AG04450 (cell line): ENCODE measurements at regions not wholly inside any gene's neighbourhood (a gene's known extent, or its start where the extent isn't known, plus 50 kb on each side); places are given as distances from the start of the nearest gene placed in this dataset.

Experiments used
- CTCF ChIA-PET: fragments of 300-600, 350-600 bp; formaldehyde crosslinking; extraction: SDS; loops from one replicate; lab custom pipeline; 2022; ENCODE audit warnings: antibody characterized with exemption, inconsistent platforms; lab: Charles Lee
- POLR2A ChIA-PET: fragments of 350-600 bp; formaldehyde crosslinking; extraction: SDS; loops from one replicate; lab custom pipeline; 2021; ENCODE audit warnings: antibody characterized with exemption, inconsistent platforms; lab: Yijun Ruan, JAX
- DNase-seq: peaks from one replicate; pipeline ENCODE4 v3.0.0-alpha.2; 2011; ENCODE audit warnings: low read depth, low spot score
- H3K27ac ChIP-seq: one replicate; pipeline ENCODE4 v1.5.1; 2012; ENCODE audit warnings: low read depth, low read length, control low read depth
- H3K27me3 ChIP-seq: one replicate; pipeline ENCODE4 v1.6.0; 2012; ENCODE audit warnings: low read length; ENCODE audit not compliant: control insufficient read depth, insufficient read depth
- H3K4me3 ChIP-seq: 2 replicates; pipeline ENCODE4 v1.5.1; 2011; ENCODE audit warnings: mild to moderate bottlenecking, low read depth, low read length, control low read depth
- H3K9me3 ChIP-seq: 2 replicates; pipeline ENCODE4 v1.5.1; 2012; ENCODE audit warnings: low read length; ENCODE audit not compliant: control insufficient read depth, insufficient read depth
- TF ChIP-seq, protein P1 (sequence below): IDR thresholded peaks from 2 replicates; pipeline ENCODE4 v1.5.1; 2011; ENCODE audit warnings: low read depth, low read length, control low read depth, inconsistent platforms

- ChIA-PET POLR2A (no interaction called here), CTCF (interaction anchor here (1.0 to 1.9 kb wide), 5 partner anchors 9 to 52 kb away, joined by 4 to 8 read pairs (median 6); no protein-coding TSS in a partner anchor)
Measured at GRCh38 chr20:59518881-59519706, 85.2 kb upstream of the PHACTR3 start.

GRCh38 chr20:59519707-59520014 lies 84.7 kb upstream of the PHACTR3 start:
- no peaks in the 10 kb centered on the region; the same call in 1 of the 2 replicates for H3K9me3 ChIP-seq
- TF ChIP-seq, protein P1, sequence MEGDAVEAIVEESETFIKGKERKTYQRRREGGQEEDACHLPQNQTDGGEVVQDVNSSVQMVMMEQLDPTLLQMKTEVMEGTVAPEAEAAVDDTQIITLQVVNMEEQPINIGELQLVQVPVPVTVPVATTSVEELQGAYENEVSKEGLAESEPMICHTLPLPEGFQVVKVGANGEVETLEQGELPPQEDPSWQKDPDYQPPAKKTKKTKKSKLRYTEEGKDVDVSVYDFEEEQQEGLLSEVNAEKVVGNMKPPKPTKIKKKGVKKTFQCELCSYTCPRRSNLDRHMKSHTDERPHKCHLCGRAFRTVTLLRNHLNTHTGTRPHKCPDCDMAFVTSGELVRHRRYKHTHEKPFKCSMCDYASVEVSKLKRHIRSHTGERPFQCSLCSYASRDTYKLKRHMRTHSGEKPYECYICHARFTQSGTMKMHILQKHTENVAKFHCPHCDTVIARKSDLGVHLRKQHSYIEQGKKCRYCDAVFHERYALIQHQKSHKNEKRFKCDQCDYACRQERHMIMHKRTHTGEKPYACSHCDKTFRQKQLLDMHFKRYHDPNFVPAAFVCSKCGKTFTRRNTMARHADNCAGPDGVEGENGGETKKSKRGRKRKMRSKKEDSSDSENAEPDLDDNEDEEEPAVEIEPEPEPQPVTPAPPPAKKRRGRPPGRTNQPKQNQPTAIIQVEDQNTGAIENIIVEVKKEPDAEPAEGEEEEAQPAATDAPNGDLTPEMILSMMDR = no peak
- ChIA-PET CTCF (interaction anchor here (1.0 to 1.9 kb wide), 5 partner anchors 8 to 51 kb away, joined by 4 to 8 read pairs (median 6); no protein-coding TSS in a partner anchor), POLR2A (no interaction called here)
- no peaks in the 10 kb centered on the region for H3K27me3 ChIP-seq
- no peak overlapping the region for H3K27ac ChIP-seq
- no peak overlapping the region for H3K4me3 ChIP-seq
- DNase-seq = no peak

More at GRCh38 chr20:59518881-59519706, 85.2 kb upstream of the PHACTR3 start:
- TF ChIP-seq, protein P1 = peak; percentile 83
- no peaks in the 10 kb centered on the region; the same call in 1 of the 2 replicates for H3K9me3 ChIP-seq
- no peak overlapping the region for H3K27ac ChIP-seq
- DNase-seq = no peak
- no peak overlapping the region for H3K4me3 ChIP-seq
- H3K27me3 ChIP-seq = no peaks in the 10 kb centered on the region

DNA sequence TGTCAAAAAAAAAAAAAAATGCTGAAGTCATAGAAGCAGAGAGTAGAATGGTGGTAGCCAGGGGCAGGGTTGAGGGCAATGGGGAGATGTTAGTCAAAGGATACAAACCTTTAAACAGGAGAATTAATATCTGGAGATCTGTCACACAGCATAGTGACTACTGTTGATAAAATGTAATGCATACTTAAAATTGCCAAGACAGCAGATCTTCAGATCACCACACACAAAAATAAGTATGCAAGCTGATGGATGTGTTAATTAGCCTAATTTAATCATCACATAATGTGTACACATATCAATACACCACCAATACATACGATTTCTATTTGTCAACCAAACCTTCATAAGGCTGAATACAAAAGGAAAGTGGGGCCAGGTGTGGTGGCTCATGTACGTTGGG lies 83.5 kb upstream of the PHACTR3 start:
- no peak overlapping the region for H3K27ac ChIP-seq
- no peaks in the 10 kb centered on the region; the same call in 1 of the 2 replicates for H3K9me3 ChIP-seq
- no peak overlapping the region for H3K4me3 ChIP-seq
- ChIA-PET POLR2A (no interaction called here), CTCF (interaction anchor here (1.2 kb wide), 2 partner anchors 11 to 25 kb away, joined by 5 to 6 read pairs; no protein-coding TSS in a partner anchor)
- TF ChIP-seq, protein P1 = no peak
- DNase-seq = no peak
- H3K27me3 ChIP-seq = no peaks in the 10 kb centered on the region

- Histone ChIP-seq H3K27ac (no peak overlapping the region), H3K27me3 (no peaks in the 10 kb centered on the region), H3K4me3 (no peak overlapping the region), H3K9me3 (no peaks in the 10 kb centered on the region; the same call in 1 of the 2 replicates)
- POLR2A ChIA-PET = no interaction called here
- TF ChIP-seq, protein P1 = peak; percentile 80
- DNase-seq = no peak
- CTCF ChIA-PET = interaction anchor here (0.8 to 4.8 kb wide), 5 partner anchors 11 to 20 kb away, joined by 3 to 35 read pairs (median 4); no protein-coding TSS in a partner anchor
Measured at GRCh38 chr20:59525500-59526241, 78.7 kb upstream of the PHACTR3 start.
